GM23338 (cell line): ENCODE measurements at regions not wholly inside any gene's neighbourhood (a gene's known extent, or its start where the extent isn't known, plus 50 kb on each side); places are given as distances from the start of the nearest gene placed in this dataset.
A peak's percentile ranks its signal among the peaks of the same experiment; 100 is the strongest.

ENCODE experiments used
- ATAC-seq: fragments of 200-7000 bp; cut with Tn5 transposase; 3 replicates; pipeline ENCODE4 v1.9.1; 2020
- DNase-seq: peaks from one replicate; pipeline ENCODE4 v3.0.0-alpha.2; 2015; ENCODE audit warnings: low spot score
- H2AFZ ChIP-seq: fragments of 200-600 bp; sonication (generic); 2 replicates; pipeline ENCODE4 v1.8.0; 2016; ENCODE audit warnings: antibody characterized with exemption, mild to moderate bottlenecking, moderate library complexity
- H3F3A ChIP-seq: fragments of 200-600 bp; sonication (generic); replicated peaks from 2 replicates; pipeline ENCODE4 v1.8.0; 2017; ENCODE audit warnings: antibody characterized with exemption, mixed run types, low read depth
- H3K27ac ChIP-seq: fragments of 200-600 bp; sonication (generic); 2 replicates; pipeline ENCODE4 v1.6.1; 2016; ENCODE audit warnings: low read depth
- H3K27me3 ChIP-seq: fragments of 200-600 bp; sonication (generic); 2 replicates; pipeline ENCODE4 v1.8.0; 2016; ENCODE audit warnings: mild to moderate bottlenecking, mixed run types, moderate library complexity; ENCODE audit not compliant: insufficient read depth
- H3K36me3 ChIP-seq: fragments of 200-600 bp; sonication (generic); 2 replicates; pipeline ENCODE4 v1.8.0; 2016; ENCODE audit warnings: mild to moderate bottlenecking; ENCODE audit not compliant: insufficient read depth
- H3K4me1 ChIP-seq: fragments of 200-600 bp; sonication (generic); 2 replicates; pipeline ENCODE4 v1.8.0; 2016; ENCODE audit warnings: mild to moderate bottlenecking, moderate library complexity; ENCODE audit not compliant: insufficient read depth
- H3K4me2 ChIP-seq: fragments of 200-600 bp; sonication (generic); 2 replicates; pipeline ENCODE4 v1.7.1; 2017; ENCODE audit warnings: mixed run types
- H3K4me3 ChIP-seq: fragments of 200-600 bp; sonication (generic); 2 replicates; pipeline ENCODE4 v1.6.1; 2016; ENCODE audit warnings: mixed run types
- H3K79me2 ChIP-seq: fragments of 200-600 bp; sonication (generic); replicated peaks from 2 replicates; pipeline ENCODE4 v1.8.0; 2017; ENCODE audit warnings: mild to moderate bottlenecking; ENCODE audit not compliant: insufficient read depth
- H3K9me2 ChIP-seq: fragments of 200-600 bp; sonication (generic); 2 replicates; pipeline ENCODE4 v1.8.0; 2017; ENCODE audit not compliant: insufficient read depth
- H4K20me1 ChIP-seq: fragments of 200-600 bp; sonication (generic); replicated peaks from 2 replicates; pipeline ENCODE4 v1.8.0; 2017; ENCODE audit warnings: mild to moderate bottlenecking; ENCODE audit not compliant: insufficient read depth
- H3K27ac Mint-ChIP-seq: 2 replicates; pipeline ENCODE4 v1.8.0; 2020; ENCODE audit warnings: inconsistent platforms, mild to moderate bottlenecking, moderate library complexity, mixed read lengths
- H3K27me3 Mint-ChIP-seq: 3 replicates; pipeline ENCODE4 v1.8.0; 2022; ENCODE audit warnings: low read depth, mild to moderate bottlenecking, moderate library complexity, mixed read lengths, inconsistent platforms; ENCODE audit not compliant: insufficient read depth, poor library complexity
- H3K36me3 Mint-ChIP-seq: 3 replicates; pipeline ENCODE4 v1.8.0; 2021; ENCODE audit warnings: low read depth, mild to moderate bottlenecking, inconsistent platforms, moderate library complexity, mixed read lengths
- H3K4me1 Mint-ChIP-seq: 3 replicates; pipeline ENCODE4 v1.8.0; 2020; ENCODE audit warnings: mild to moderate bottlenecking, inconsistent platforms, mixed read lengths
- H3K4me3 Mint-ChIP-seq: 3 replicates; pipeline ENCODE4 v1.8.0; 2021; ENCODE audit warnings: moderate library complexity, mild to moderate bottlenecking, inconsistent platforms, mixed read lengths
- H3K9me3 Mint-ChIP-seq: 3 replicates; pipeline ENCODE4 v1.8.0; 2020; ENCODE audit warnings: moderate library complexity, mild to moderate bottlenecking, inconsistent platforms, mixed read lengths
- CREB1 ChIP-seq: fragments of 250-450 bp; sonication (Bioruptor Pico); IDR thresholded peaks from 2 replicates; pipeline ENCODE4 v1.5.0; 2020; ENCODE audit warnings: low read depth, mild to moderate bottlenecking, moderate library complexity
- EZH2 ChIP-seq: fragments of 200-600 bp; sonication (generic); IDR thresholded peaks from one replicate; pipeline ENCODE4 v1.8.0; 2017; ENCODE audit warnings: antibody characterized with exemption, mild to moderate bottlenecking, low read depth; ENCODE audit not compliant: unreplicated experiment
- JUNB ChIP-seq: IDR thresholded peaks from one replicate; pipeline ENCODE4 v1.6.1; 2016; ENCODE audit warnings: antibody characterized with exemption; ENCODE audit not compliant: unreplicated experiment
- NANOG ChIP-seq: IDR thresholded peaks from 2 replicates; pipeline ENCODE4 v1.6.1; 2016; ENCODE audit warnings: antibody characterized with exemption, borderline replicate concordance
- POLR2AphosphoS5 ChIP-seq: IDR thresholded peaks from 2 replicates; pipeline ENCODE4 v1.6.1; 2016; ENCODE audit warnings: antibody characterized with exemption, low read depth
- STAT1 ChIP-seq: IDR thresholded peaks from one replicate; pipeline ENCODE4 v1.6.1; 2016; ENCODE audit warnings: antibody characterized with exemption; ENCODE audit not compliant: unreplicated experiment
- ZNF114 ChIP-seq: fragments of 250-450 bp; sonication (Bioruptor Pico); IDR thresholded peaks from 2 replicates; pipeline ENCODE4 v1.5.0; 2020; ENCODE audit warnings: mild to moderate bottlenecking, moderate library complexity
- ZNF331 ChIP-seq: fragments of 250-450 bp; sonication (Bioruptor Pico); IDR thresholded peaks from 2 replicates; pipeline ENCODE4 v1.5.0; 2020; ENCODE audit warnings: low read depth, mild to moderate bottlenecking, moderate library complexity
- TF ChIP-seq, protein P1 (sequence below): IDR thresholded peaks from one replicate; pipeline ENCODE4 v1.6.1; 2018; ENCODE audit warnings: antibody characterized with exemption; ENCODE audit not compliant: unreplicated experiment
- TF ChIP-seq, protein P2 (sequence below): IDR thresholded peaks from 2 replicates; pipeline ENCODE4 v1.6.1; 2016; ENCODE audit warnings: antibody characterized with exemption

GRCh38 chr7:22612776-22613175, 112.8 kb upstream of the STEAP1B start (continued):
- TF ChIP-seq, protein P1, sequence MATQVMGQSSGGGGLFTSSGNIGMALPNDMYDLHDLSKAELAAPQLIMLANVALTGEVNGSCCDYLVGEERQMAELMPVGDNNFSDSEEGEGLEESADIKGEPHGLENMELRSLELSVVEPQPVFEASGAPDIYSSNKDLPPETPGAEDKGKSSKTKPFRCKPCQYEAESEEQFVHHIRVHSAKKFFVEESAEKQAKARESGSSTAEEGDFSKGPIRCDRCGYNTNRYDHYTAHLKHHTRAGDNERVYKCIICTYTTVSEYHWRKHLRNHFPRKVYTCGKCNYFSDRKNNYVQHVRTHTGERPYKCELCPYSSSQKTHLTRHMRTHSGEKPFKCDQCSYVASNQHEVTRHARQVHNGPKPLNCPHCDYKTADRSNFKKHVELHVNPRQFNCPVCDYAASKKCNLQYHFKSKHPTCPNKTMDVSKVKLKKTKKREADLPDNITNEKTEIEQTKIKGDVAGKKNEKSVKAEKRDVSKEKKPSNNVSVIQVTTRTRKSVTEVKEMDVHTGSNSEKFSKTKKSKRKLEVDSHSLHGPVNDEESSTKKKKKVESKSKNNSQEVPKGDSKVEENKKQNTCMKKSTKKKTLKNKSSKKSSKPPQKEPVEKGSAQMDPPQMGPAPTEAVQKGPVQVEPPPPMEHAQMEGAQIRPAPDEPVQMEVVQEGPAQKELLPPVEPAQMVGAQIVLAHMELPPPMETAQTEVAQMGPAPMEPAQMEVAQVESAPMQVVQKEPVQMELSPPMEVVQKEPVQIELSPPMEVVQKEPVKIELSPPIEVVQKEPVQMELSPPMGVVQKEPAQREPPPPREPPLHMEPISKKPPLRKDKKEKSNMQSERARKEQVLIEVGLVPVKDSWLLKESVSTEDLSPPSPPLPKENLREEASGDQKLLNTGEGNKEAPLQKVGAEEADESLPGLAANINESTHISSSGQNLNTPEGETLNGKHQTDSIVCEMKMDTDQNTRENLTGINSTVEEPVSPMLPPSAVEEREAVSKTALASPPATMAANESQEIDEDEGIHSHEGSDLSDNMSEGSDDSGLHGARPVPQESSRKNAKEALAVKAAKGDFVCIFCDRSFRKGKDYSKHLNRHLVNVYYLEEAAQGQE: no peak
- TF ChIP-seq CREB1 (CRISPR knock-in tag) (no peak), JUNB (no peak)
- TF ChIP-seq, protein P2, sequence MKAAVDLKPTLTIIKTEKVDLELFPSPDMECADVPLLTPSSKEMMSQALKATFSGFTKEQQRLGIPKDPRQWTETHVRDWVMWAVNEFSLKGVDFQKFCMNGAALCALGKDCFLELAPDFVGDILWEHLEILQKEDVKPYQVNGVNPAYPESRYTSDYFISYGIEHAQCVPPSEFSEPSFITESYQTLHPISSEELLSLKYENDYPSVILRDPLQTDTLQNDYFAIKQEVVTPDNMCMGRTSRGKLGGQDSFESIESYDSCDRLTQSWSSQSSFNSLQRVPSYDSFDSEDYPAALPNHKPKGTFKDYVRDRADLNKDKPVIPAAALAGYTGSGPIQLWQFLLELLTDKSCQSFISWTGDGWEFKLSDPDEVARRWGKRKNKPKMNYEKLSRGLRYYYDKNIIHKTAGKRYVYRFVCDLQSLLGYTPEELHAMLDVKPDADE: no peak

DNA sequence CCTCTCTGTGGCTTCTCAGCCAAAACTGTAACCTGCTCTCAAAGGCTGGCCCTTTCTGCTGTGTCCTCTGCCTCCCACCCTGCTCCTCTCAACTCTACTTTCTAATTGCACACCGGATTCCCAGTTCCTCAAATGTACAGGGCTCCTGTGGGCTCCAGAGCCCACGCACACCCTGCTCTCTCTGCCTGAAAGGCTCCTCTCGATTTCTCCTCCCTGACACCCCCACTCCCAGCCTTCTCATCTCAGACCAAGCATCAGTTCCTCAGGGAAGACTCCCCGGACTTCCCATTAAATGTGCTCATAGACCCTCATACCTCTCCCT, 111.7 kb upstream of the STEAP1B start:
- DNase-seq (no peak), ATAC-seq (no peak)
- no peaks in the 10 kb centered on the region for H3K27me3 ChIP-seq
- H3K4me1 ChIP-seq: peaks cover 15% of the 10 kb centered on the region
- H3K9me2 ChIP-seq: peaks cover 7% of the 10 kb centered on the region
- no peak overlapping the region for H3K4me2 ChIP-seq
- no peaks in the 10 kb centered on the region for H3F3A ChIP-seq
- Mint-ChIP-seq H3K36me3 (no peaks in the 10 kb centered on the region), H3K27ac (no peak overlapping the region), H3K4me1 (peaks cover 7% of the 10 kb centered on the region; the same call in 2 of the 3 replicates), H3K4me3 (no peak overlapping the region), H3K27me3 (peaks cover 4% of the 10 kb centered on the region), H3K9me3 (peaks cover under 1% of the 10 kb centered on the region; the same call in 2 of the 3 replicates)
- H3K79me2 ChIP-seq: no peaks in the 10 kb centered on the region
- H4K20me1 ChIP-seq: no peaks in the 10 kb centered on the region
- H3K4me3 ChIP-seq: no peak overlapping the region
- H3K36me3 ChIP-seq: no peaks in the 10 kb centered on the region
- H2AFZ ChIP-seq: peak overlapping the region; percentile 73; the same call in 1 of the 2 replicates
- no peak overlapping the region for H3K27ac ChIP-seq
- TF ChIP-seq NANOG (no peak), STAT1 (no peak), EZH2 (no peak), ZNF114 (CRISPR knock-in tag) (no peak), CREB1 (CRISPR knock-in tag) (no peak), POLR2AphosphoS5 (no peak), ZNF331 (no peak), JUNB (no peak)
- TF ChIP-seq, protein P1: no peak
- TF ChIP-seq, protein P2: no peak
